PFSK-1 (cell line): ENCODE measurements at regions not wholly inside any gene's neighbourhood (a gene's known extent, or its start where the extent isn't known, plus 50 kb on each side); places are given as distances from the start of the nearest gene placed in this dataset.

Source experiments
- FOXP2 ChIP-seq: optimal IDR thresholded peaks from 2 replicates; pipeline ENCODE3; 2011; ENCODE audit warnings: borderline replicate concordance, control low read depth, inconsistent platforms; ENCODE audit not compliant: insufficient read depth; ENCODE audit errors: extremely low read length, extremely low read depth
- POLR2AphosphoS5 ChIP-seq: IDR thresholded peaks from 2 replicates; pipeline ENCODE4 v1.6.1; 2012; ENCODE audit warnings: low read depth, mild to moderate bottlenecking, control low read depth, low read length, moderate library complexity
- SIN3A ChIP-seq: IDR thresholded peaks from 2 replicates; pipeline ENCODE4 v1.6.1; 2012; ENCODE audit warnings: mild to moderate bottlenecking, low read length, moderate library complexity, borderline replicate concordance; ENCODE audit not compliant: insufficient read depth
- TAF1 ChIP-seq: IDR thresholded peaks from 2 replicates; pipeline ENCODE4 v1.6.1; 2012; ENCODE audit warnings: low read length, control low read depth, borderline replicate concordance; ENCODE audit not compliant: insufficient read depth
- TF ChIP-seq, protein P1 (sequence below), 2 experiments: IDR thresholded peaks; 2 replicates each; pipeline versions ENCODE4 v1.6.1 to v1.8.0; 2011 to 2012; ENCODE audit warnings: low read depth in 2 of 2, low read length in 2 of 2, control low read depth in 1 of 2, inconsistent platforms in 1 of 2, mild to moderate bottlenecking in 1 of 2, moderate library complexity in 1 of 2; ENCODE audit not compliant: insufficient read depth in 1 of 2

DNA sequence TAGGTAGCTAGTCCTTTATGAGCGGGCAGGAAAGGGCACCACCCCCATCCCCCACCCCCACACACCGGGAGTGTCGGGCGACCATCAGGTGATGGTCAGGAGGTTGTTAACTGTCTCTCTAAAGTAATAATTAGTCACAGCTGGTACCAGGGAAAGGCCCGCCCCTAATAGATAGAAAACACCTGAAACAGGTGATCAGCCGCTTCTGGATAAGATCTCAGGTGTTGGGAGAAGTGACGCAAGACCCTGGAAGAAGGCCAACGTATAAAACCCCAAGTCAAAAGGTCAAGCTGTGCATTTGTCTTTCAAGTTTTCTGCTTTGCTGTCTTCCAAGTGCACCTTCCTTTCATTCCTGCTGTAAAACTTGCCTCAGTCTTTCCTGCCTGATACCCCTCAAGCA, 59.6 kb upstream of the LINC00305 start:
- TF ChIP-seq SIN3A = no peak

DNA sequence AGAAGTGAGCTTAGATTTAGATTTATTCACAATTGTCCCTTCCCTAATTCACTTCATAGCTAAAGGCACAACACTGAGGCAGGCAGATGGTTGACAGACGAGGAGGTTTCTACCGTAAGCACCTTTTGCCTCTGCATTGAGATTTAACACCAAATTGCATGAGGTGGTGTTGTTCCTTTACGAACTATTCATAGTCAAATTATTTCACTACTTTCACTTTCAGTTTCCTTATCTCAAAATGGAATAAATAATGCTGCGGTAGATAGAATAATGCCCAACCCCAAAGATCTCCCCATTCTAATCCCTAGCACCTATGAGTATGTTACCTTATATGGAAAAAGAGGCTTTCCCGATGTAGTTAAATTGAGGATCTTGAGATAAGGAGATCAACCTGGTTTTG, 58.9 kb upstream of the LINC00305 start:
- TF ChIP-seq SIN3A = no peak
- TF ChIP-seq, protein P1, sequence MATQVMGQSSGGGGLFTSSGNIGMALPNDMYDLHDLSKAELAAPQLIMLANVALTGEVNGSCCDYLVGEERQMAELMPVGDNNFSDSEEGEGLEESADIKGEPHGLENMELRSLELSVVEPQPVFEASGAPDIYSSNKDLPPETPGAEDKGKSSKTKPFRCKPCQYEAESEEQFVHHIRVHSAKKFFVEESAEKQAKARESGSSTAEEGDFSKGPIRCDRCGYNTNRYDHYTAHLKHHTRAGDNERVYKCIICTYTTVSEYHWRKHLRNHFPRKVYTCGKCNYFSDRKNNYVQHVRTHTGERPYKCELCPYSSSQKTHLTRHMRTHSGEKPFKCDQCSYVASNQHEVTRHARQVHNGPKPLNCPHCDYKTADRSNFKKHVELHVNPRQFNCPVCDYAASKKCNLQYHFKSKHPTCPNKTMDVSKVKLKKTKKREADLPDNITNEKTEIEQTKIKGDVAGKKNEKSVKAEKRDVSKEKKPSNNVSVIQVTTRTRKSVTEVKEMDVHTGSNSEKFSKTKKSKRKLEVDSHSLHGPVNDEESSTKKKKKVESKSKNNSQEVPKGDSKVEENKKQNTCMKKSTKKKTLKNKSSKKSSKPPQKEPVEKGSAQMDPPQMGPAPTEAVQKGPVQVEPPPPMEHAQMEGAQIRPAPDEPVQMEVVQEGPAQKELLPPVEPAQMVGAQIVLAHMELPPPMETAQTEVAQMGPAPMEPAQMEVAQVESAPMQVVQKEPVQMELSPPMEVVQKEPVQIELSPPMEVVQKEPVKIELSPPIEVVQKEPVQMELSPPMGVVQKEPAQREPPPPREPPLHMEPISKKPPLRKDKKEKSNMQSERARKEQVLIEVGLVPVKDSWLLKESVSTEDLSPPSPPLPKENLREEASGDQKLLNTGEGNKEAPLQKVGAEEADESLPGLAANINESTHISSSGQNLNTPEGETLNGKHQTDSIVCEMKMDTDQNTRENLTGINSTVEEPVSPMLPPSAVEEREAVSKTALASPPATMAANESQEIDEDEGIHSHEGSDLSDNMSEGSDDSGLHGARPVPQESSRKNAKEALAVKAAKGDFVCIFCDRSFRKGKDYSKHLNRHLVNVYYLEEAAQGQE (IDR thresholded peaks at IDR 0.05; ENCODE audit: insufficient read depth in 1 of 2, low read depth in 2 of 2, low read length in 2 of 2) = no peak

DNA sequence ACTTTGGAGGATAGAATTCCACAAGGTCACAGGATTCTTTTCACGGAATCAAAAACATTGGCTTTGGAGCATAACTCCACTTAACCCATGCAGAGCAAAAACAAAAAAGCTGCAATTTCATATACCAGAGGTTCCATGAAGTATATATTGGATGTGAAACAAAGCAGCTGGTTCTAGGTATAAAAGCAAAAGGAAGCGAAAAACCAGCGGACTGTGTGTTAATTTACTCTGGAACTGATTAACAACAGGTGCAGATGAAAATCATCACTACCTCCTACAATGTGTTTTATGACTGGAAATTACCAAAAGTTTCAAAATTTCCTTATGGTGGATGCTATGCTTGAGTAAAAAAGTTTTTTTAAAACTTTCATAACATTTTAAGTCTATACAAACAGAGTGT, 54.4 kb upstream of the LINC00305 start:
- TF ChIP-seq, protein P1 (IDR thresholded peaks at IDR 0.05; ENCODE audit: insufficient read depth in 1 of 2, low read depth in 2 of 2, low read length in 2 of 2) = no peak
- TF ChIP-seq FOXP2 (no peak), TAF1 (no peak)

DNA sequence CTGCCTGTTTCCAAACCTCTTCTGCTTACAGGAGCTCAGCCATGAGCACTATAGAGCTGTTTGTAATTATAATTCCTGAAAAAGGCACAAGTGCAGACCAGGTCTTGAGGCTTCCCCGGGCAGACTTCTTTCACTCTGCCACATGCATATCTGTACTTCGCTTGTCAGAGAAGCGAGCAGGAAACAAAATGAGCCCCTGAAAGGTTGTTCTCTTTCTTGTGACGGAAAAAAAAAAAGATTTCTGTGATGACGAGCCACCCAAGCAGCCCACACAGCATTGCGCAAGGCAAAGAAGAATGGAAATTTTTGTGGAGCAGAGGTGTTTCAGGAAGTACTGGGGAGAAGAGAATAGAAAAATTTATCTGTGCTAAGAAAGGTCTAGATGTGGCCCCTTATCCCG, 54.0 kb upstream of the LINC00305 start:
- TF ChIP-seq FOXP2 = no peak
- no peak for TF ChIP-seq SIN3A
- no peak for TF ChIP-seq TAF1
- TF ChIP-seq, protein P1 (IDR thresholded peaks at IDR 0.05; ENCODE audit: insufficient read depth in 1 of 2, low read depth in 2 of 2, low read length in 2 of 2) = no peak
- TF ChIP-seq POLR2AphosphoS5 = no peak

DNA sequence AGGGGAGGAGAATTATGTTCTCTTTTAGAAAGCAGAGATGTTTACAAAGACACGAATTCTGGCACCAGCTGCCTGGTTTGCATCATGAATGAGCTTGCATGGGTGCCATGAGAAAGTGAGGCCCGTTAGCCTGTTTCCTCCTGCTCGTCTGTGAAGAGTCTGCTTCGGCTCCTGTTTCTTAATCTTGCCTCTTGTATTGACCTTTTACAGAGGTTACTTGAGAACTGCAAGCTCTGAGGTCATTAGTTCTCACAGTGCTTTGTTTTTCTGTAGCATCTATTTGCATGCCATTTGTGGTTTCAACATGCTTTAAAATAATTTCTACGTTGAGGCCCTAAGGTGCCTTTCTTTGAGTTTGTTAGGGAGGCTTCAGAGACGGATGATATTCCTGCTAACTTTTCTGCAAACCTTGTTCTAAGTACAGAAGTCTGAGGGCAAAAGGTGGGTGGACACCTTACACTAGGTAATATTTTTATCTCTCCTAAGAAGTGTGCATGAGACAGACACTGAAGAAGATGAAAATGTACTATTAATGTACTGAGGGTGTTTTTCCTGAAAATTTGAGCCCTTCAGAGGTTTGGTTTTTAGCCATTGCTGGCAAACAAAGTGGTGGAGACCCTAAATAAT, 53.4 kb upstream of the LINC00305 start:
- TF ChIP-seq, protein P1 (IDR thresholded peaks at IDR 0.05; ENCODE audit: insufficient read depth in 1 of 2, low read depth in 2 of 2, low read length in 2 of 2) = no peak
- TF ChIP-seq POLR2AphosphoS5 = no peak
- no peak for TF ChIP-seq TAF1
- TF ChIP-seq FOXP2 = no peak
- no peak for TF ChIP-seq SIN3A

DNA sequence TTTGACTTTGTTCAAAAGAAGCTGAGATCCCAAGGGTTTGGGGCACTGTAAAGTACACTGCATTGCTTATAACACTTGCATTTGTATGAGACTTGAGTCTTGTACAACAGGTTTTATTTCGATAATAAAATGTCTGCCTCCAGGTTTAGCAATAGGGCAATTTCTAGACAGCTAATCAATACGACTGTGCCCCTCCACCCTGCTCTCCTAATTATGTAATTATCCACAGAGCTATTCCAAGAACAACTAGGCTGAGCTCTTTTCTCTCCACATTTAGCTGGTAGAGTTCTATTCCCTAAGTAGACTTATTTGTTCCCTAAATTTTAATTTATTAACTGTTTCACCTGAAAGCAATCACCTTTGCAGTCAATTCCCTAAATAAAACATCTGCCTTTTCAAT, 52.9 kb upstream of the LINC00305 start:
- TF ChIP-seq POLR2AphosphoS5 (no peak), SIN3A (no peak), FOXP2 (no peak), TAF1 (no peak)
- TF ChIP-seq, protein P1 (IDR thresholded peaks at IDR 0.05; ENCODE audit: insufficient read depth in 1 of 2, low read depth in 2 of 2, low read length in 2 of 2) = no peak
